Right atrium auricular region (tissue), 2 donors: ENCODE measurements at regions not wholly inside any gene's neighbourhood (a gene's known extent, or its start where the extent isn't known, plus 50 kb on each side); places are given as distances from the start of the nearest gene placed in this dataset.

ENCODE experiments used
- DNase-seq: peaks from one replicate; pipeline ENCODE4 v3.0.0-alpha.2; 2019; ENCODE audit warnings: low spot score
- H3K27ac ChIP-seq, 2 donors: fragments of 200-600 bp; sonication (generic); 1 replicate in 1 of 2; 2 replicates in 1 of 2; pipeline ENCODE4 v1.5.1; 2016 to 2019
- H3K27me3 ChIP-seq, 2 donors: fragments of 200-600 bp; sonication (generic); one replicate each; pipeline versions ENCODE4 v1.5.1 to v1.6.0; 2017 to 2019
- H3K36me3 ChIP-seq: fragments of 200-600 bp; sonication (generic); one replicate; pipeline ENCODE4 v1.5.1; 2016
- H3K4me1 ChIP-seq, 2 donors: fragments of 200-600 bp; sonication (generic); one replicate each; pipeline versions ENCODE4 v1.5.1 to v1.6.0; 2017 to 2019
- H3K4me3 ChIP-seq, 2 donors: fragments of 200-600 bp; sonication (generic); 1 replicate in 1 of 2; 2 replicates in 1 of 2; pipeline ENCODE4 v1.5.1; 2017 to 2019; ENCODE audit warnings: mild to moderate bottlenecking in 1 of 2, moderate library complexity in 1 of 2
- H3K9me3 ChIP-seq, 2 donors: fragments of 200-600 bp; sonication (generic); one replicate each; pipeline ENCODE4 v1.5.1; 2019
- CTCF ChIP-seq, 2 donors: fragments of 200-600 bp; sonication (generic); IDR thresholded peaks; one replicate each; pipeline ENCODE4 v1.5.1; 2019; ENCODE audit warnings: antibody characterized with exemption in 2 of 2

- Histone ChIP-seq H3K4me3 (no peak overlapping the region), H3K9me3 (no peaks in the 10 kb centered on the region), H3K4me1 (no peaks in the 10 kb centered on the region), H3K36me3 (no peaks in the 10 kb centered on the region), H3K27ac (no peak overlapping the region), H3K27me3 (no peaks in the 10 kb centered on the region)
- TF ChIP-seq CTCF (IDR thresholded peaks at IDR 0.05) = no peak
- no peak for DNase-seq
These were observed 80.3 kb downstream of the ENC1 start for GRCh38 chr5:74560245-74560644.

GRCh38 chr5:74556631-74557595 is 83.6 kb downstream of the ENC1 start:
- no peaks in the 10 kb centered on the region for H3K9me3 ChIP-seq
- TF ChIP-seq CTCF (IDR thresholded peaks at IDR 0.05) = no peak
- no peak overlapping the region for H3K4me3 ChIP-seq
- no peaks in the 10 kb centered on the region for H3K4me1 ChIP-seq
- DNase-seq = no peak
- H3K27ac ChIP-seq = no peak overlapping the region
- H3K36me3 ChIP-seq = no peaks in the 10 kb centered on the region
- H3K27me3 ChIP-seq = no peaks in the 10 kb centered on the region

GRCh38 chr5:74556006-74556405 is 84.5 kb downstream of the ENC1 start:
- Histone ChIP-seq H3K27me3 (no peaks in the 10 kb centered on the region), H3K27ac (no peak overlapping the region), H3K4me1 (no peaks in the 10 kb centered on the region), H3K9me3 (no peaks in the 10 kb centered on the region), H3K36me3 (no peaks in the 10 kb centered on the region), H3K4me3 (no peak overlapping the region)
- TF ChIP-seq CTCF (IDR thresholded peaks at IDR 0.05) = no peak
- DNase-seq = no peak

GRCh38 chr5:74552101-74552500 is 88.4 kb downstream of the ENC1 start:
- Histone ChIP-seq H3K36me3 (no peaks in the 10 kb centered on the region), H3K4me1 (no peaks in the 10 kb centered on the region), H3K27me3 (no peaks in the 10 kb centered on the region), H3K9me3 (no peaks in the 10 kb centered on the region), H3K27ac (no peak overlapping the region), H3K4me3 (no peak overlapping the region)
- no peak for DNase-seq
- no peak for TF ChIP-seq CTCF (IDR thresholded peaks at IDR 0.05)

- Histone ChIP-seq H3K4me3 (no peak overlapping the region), H3K27ac (no peak overlapping the region), H3K36me3 (no peaks in the 10 kb centered on the region), H3K9me3 (no peaks in the 10 kb centered on the region), H3K27me3 (no peaks in the 10 kb centered on the region), H3K4me1 (no peaks in the 10 kb centered on the region)
- TF ChIP-seq CTCF (IDR thresholded peaks at IDR 0.05) = no peak
- no peak for DNase-seq
These were observed 89.6 kb downstream of the ENC1 start for GRCh38 chr5:74550927-74551326.
